ENCODE measurements at regions not wholly inside any gene's neighbourhood (a gene's known extent, or its start where the extent isn't known, plus 50 kb on each side); places are given as distances from the start of the nearest gene placed in this dataset.
"Not testable (repeated sequence)": the region's sequence is repeated elsewhere in the genome, so short reads cannot be mapped to it uniquely, and the experiment has no call there.

DNA sequence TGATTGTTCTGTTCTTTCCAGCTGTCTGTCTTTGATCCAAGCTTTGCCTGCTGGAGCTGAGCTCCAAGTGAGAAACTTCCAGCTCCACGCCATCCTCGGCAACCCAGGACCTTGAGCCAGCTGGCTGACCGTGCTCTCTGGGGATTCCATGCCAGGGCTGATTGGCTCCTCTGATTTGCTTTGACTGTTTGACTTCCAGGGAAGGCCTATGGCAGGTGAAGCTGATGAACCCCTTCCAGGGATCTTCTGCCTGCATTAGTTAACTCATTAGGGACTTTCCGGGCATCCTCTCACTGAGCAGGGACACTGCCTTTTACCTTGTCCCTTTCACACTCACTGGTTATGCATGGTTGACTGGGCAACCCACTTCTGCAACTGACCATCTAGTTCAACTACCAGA is 406.1 kb downstream of the RPS6KC1 start:
- DNase-seq (ENCODE audit: low read depth in 2 of 2, low spot score in 1 of 2): no peak

DNA sequence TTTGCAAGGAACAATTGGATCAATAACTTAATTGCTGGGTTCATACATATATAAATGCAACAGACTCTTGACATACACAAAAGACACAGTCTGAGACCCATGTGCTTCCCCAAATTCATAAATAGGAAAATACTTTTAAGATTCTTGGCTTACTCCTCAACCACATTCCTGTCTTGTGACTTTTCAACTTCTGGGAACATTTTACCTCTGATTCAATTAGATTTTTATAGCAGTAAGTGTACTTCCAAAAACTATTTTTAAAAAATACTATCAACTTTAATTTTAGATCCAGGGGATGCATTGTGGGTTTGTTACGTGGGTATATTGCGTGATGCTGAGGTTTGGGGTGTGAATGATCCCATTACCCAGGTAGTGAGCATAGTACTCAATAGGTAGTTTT is 406.7 kb downstream of the RPS6KC1 start:
- DNase-seq (ENCODE audit: low read depth in 2 of 2, low spot score in 1 of 2): no peak

DNA sequence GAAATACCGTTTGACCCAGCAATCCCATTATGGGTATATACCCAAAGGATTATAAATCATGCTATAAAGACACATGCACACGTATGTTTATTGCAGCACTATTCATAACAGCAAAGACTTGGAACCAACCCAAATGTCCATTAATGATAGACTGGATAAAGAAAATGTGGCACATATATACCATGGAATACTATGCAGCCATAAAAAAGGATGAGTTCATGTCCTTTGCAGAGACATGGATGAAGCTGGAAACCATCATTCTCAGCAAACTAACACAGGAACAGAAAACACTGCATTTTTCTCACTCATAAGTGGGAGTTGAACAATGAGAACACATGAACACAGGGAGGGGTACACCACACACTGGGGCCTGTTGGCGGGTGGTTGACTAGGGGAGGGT is 411.3 kb downstream of the RPS6KC1 start:
- not testable (repeated sequence) for DNase-seq (ENCODE audit: low read depth in 2 of 2, low spot score in 1 of 2)

DNA sequence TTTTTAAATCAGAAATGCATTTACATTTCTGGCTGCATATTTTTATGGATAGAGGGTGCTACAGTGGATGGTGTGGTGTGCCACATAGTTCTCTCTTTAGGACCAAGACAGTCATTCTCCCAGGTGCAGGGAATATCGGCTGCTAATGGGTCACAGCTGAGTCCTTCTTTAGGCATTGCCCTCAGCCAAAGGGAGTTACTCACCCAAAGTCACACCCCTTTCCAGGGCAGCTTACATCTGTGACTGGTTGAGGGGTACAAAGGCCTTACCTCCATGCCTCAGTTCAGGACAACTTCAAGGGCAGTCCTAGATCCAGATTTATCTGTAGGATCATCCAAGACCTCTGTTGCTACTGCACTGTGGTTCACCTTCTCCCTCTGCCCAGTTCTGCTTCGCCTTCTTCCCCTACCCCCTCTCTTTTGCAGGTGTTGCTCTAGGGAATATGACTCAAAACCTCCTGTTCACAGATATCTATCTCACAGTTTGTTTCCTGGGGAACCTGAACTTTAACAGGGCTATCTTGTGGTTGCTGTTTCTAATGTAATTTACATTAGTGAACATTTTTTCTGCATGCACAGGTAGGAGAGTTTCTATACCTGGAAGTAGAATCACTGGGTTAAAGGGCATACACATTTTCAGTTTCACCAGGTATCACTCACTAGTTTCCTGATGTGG is 413.9 kb downstream of the RPS6KC1 start:
- no peak for DNase-seq (ENCODE audit: low read depth in 2 of 2, low spot score in 1 of 2)

DNA sequence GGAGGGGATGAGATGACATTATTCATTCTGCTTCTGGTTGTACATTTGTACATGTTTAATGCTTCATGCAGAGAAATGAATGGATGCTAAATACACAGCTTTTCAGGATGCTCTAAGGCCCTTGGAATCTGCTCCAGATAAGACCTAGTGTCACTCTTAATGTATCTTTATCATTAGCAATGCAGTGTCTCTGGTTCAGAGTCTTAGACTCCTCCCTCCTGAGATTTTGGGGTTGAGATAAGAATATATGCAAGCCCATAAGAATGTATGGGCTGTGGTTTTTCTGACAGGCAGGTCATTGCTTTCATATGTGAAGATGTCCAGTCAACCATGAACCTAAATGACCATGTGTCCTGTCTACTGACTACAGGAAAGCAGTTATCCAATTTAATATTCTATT is 415.5 kb downstream of the RPS6KC1 start:
- no peak for DNase-seq (ENCODE audit: low read depth in 2 of 2, low spot score in 1 of 2)

DNA sequence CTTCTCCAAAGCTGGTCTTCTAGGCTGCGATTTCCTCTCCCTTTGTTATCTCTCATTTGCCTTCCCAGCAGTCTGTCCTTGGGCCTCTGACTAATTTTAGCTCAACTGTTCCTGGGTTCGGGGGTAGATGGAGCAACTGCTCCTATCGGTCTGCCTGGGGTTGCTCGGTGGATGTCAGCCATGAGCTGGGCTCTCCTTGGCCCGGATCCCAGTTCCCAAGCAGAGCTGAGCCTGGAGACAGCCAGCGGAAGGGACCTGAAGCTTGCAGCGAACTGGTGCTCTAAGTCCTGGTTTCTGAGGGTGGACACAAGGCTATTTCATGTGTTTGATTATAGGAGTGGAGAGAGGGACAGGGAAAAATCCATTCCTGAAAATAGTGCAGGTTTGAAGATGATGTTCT is 423.0 kb downstream of the RPS6KC1 start:
- no peak for DNase-seq (ENCODE audit: low read depth in 2 of 2, low spot score in 1 of 2)

DNA sequence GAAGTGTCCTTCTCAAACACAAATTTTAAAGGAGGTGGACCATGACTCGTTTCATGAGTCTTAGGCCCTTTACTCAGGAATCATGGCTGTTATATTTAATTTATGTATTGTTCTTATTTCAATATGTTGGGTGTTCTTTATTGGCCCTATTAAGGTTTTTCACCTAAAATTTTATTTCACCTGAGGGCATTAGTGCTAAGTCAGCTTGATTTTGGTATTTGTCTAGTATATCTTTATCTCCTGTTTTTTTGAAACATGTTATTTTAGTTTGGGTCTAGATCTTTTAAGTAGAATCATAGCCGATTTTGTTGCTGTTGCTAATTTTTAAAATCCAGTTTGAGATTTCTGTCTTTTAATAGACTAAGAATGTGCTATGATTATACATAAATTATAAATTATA is 430.4 kb downstream of the RPS6KC1 start:
- no peak for DNase-seq (ENCODE audit: low read depth in 2 of 2, low spot score in 1 of 2)

DNA sequence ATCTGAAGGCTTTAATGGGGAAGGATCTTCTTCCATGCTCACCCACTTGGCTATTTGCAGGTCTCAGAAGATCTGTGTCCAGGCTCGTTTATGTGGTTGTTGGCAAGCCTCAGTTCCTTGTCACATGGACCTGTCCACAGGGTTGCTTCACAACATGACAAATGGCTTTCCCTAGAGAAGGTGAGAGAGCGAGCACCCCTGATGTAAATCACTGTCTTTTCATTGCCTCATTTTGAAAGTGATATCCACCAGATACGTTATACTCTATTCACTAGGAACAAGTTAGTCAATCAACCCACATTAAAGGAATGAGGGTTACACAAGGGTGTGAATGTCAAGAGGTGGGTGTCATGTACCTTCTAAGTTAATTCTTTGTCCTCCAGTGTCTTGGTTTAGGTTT is 433.3 kb downstream of the RPS6KC1 start:
- no peak for DNase-seq (ENCODE audit: low read depth in 2 of 2, low spot score in 1 of 2)

DNA sequence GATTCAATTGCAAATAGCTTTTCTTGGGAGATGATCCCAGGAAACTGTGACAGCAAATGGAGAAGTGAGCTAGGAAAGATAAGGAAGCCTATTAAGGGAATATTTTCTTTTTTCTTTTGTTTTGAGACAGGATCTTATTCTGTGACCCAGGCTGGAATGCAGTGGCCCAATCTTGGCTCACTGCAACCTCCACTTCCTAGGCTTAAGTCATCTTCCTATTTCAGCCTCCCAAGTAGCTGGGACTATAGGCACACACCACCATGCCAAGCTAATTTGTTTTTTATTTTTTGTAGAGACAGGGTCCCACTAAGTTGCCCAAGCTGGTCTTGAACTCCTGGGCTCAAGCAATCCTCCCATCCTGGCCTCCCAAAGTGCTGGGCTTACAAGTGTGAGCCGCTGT is 433.7 kb downstream of the RPS6KC1 start:
- DNase-seq (ENCODE audit: low read depth in 2 of 2, low spot score in 1 of 2): no peak

DNA sequence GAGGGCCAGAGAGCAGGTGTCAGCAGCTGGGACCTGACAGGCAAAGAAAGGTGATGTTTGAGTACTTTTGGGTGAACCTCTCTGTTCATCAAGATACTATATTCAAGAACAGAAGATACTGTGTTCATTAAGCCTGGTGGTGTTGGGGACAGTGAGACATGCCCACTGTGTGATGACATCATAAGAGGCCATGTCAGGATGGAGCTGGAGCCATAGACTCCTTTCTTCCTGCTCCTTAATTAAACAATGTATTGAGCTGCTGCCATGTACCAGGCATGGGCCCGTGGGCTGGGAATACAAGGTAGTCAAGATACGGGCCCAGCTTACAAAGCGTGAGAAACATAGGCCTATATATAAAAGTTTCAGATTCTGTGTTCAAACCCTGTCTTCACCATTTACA is 435.4 kb downstream of the RPS6KC1 start:
- DNase-seq (ENCODE audit: low read depth in 2 of 2, low spot score in 1 of 2): no peak

DNA sequence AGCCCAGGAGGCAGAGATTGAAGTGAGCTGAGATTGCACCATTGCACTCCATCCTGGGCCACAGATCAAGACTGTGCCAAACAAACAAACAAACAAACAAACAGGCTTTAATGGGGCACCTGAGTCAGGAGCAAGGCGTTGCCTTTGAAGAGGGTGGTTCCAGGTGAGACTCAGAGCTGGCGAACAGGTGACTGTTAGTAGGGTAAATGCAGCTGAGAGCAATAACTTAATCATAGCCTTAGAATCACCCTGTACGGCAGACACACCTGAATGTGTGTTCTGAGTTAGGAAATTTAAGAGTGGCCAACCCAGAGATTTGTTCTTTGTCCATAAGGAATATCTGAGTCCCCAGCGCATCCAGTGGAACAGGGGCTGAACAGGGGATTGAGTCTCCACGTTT is 440.4 kb downstream of the RPS6KC1 start:
- DNase-seq (ENCODE audit: low read depth in 2 of 2, low spot score in 1 of 2): no peak

DNA sequence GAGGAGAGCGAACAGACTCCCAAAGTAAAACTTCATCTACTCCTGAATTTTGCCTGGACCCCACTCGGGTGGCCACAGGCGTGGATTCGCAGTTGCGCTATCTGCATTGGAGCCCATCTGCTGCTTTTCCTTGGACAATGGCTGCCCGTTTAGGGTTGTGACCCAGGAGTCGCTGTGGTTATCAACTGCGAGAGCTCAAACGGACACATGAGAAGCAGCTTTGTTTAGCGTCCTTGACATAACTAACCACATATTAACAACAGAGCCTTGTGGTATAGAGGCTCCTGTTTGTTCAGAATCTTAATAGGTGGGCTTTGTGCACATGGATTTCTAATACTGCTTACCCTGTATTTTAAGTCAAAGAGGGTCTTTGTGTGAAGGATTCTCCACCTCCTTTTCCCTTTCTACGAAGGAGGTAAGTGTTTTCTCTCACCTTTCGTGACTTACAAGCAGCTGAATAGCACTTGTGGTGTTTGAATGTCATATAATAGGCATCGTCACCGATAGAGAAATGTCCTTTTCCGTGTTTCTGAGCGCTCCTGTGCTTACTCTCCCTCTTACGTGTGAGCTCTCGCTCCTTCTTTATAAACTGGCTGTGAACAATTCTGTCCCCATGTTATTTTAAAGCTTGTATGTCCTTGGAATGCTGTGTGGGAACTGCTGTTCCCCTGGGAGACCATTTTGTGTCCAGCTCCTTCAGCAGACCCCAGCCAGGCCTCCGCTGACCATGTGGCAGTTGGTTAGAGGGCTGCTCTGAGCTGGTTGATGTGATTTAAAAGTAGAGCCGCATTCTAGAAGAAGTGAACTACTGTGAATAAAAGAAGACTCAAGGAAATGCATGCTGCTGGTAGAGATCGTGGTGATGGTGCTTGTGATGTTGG is 441.4 kb downstream of the RPS6KC1 start:
- no peak for DNase-seq (ENCODE audit: low read depth in 2 of 2, low spot score in 1 of 2)

DNA sequence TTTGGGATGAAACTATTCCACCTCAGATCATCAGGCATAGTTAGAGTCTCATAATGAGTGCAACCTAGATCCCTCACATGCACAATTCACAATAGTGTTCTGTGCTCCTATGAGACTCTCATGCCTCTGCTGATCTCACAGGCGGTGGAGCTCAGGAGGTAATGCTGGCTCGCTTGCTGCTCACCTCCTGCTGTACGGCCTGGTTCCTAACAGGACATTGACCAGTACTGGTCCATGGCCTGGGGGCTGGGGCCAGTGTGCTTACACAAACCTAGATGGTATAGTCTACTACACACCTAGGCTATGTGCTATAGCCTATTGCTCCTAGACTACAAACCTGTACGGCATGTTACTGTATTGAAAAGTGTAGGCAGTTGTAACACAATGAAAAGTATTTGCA is 448.4 kb downstream of the RPS6KC1 start:
- no peak for DNase-seq (ENCODE audit: low read depth in 2 of 2, low spot score in 1 of 2)

DNA sequence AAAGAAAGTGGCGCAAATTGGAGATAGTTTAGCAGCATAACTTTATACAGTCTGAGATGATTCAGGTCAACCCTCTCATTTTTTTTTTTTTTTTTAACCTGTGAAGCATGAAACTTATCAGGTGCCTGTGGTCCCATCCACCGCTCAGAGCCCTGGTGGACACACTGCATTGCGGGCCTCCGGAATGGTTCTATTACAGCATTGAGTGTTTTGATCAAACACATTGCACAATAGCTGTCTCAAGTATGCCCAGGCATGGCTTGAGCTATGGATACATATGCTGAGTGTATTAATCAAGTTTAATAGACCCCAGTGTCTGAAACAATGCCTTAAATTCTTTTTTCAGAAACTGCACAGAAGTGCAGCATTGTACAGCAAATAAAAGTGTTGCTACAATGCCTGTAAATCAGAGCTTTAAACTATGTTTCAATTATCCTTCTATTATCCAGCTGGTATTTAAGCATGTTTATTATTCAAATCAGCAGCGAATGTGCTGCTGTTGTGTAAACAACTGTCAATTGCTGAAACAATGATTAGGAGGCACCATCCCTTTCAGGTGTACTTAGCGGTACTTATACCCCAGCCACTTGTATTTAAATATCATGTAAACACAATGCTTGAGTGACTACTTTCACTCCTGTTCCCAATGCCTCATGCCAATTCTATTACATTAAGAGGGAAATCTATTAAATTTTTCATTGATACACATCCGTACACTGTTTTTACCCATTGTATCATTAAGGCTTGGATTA is 456.6 kb downstream of the RPS6KC1 start:
- no peak for DNase-seq (ENCODE audit: low read depth in 2 of 2, low spot score in 1 of 2)

DNA sequence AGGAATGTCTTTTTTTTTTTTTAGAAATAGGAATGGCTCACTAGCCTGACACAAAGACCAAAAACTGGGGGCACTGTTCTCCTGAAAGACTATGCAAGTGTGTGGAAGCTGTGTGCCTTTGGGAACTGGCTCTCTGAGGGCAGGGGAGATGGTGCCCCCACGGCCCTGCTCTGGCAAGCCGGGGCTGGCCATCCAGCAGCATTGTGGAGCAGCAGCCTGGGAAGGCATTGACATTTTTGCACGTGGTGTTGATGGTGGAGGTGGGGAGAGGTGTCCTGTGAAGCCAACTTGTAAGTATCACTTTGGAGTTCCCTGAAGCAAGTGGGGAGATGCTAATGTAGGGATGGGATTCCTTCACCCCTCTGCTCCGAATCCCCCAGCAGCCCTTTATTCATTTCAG is 460.1 kb downstream of the RPS6KC1 start:
- no peak for DNase-seq (ENCODE audit: low read depth in 2 of 2, low spot score in 1 of 2)

DNA sequence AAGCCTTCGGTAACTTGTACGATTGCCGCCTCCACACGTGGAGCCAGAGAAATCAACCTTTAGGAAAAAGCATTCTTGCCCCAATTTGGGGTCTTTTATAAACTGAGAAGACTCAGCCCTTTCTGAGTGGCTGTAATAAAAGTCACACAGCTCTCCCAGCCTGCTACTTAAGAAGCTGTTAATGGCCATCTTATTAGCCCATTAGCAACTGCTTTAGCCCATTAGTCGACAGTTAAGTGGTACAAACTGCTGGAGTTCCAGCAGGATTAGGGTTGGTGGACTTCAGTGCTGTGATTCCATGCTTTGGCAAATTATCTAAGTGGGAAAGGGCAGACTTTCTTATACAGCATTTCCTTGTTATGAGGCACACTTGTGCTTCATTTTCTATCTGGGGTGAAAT is 461.3 kb downstream of the RPS6KC1 start:
- no peak for DNase-seq (ENCODE audit: low read depth in 2 of 2, low spot score in 1 of 2)

DNA sequence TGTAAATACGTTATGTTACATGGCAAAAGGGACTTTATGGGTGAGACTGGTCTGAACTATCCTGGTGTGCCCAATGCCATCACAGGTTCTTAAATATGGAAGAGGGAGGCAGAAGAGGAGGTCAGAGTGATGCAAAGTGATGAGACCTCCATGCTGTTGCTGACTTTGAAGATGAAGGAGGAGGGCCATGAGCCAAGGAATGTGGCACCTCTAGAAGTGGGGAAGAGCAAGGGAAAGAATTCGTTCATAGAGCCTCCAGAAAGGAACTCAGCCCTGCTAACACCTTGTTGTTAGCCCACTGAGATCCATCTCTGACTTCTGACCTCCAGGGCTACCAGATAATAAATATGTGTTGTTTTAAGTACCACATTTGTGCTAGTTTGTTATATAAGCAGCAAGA is 462.0 kb downstream of the RPS6KC1 start:
- no peak for DNase-seq (ENCODE audit: low read depth in 2 of 2, low spot score in 1 of 2)

DNA sequence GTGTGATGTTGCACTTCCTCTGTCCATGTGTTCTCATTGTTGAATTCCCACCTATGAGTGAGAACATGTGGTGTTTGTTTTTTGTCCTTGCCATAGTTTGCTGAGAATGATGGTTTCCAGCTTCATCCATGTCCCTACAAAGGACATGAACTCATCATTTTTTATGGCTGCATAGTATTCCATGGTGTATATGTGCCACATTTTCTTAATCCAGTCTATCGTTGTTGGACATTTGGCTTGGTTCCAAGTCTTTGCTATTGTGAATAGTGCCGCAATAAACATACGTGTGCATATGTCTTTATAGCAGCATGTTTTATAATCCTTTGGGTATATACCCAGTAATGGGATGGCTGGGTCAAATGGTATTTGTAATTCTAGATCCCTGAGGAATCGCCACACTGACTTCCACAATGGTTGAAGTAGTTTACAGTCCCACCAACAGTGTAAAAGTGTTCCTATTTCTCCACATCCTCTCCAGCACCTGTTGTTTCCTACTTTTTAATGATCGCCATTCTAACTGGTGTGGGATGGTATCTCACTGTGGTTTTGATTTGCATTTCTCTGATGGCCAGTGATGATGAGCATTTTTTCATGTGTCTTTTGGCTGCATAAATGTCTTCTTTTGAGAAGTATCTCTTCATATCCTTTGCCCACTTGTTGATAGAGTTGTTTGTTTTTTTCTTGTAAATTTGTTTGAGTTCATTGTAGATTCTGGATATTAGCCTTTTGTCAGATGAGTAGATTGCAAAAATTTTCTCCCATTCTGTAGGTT is 463.6 kb downstream of the RPS6KC1 start:
- DNase-seq (ENCODE audit: low read depth in 2 of 2, low spot score in 1 of 2): not testable (repeated sequence)

DNA sequence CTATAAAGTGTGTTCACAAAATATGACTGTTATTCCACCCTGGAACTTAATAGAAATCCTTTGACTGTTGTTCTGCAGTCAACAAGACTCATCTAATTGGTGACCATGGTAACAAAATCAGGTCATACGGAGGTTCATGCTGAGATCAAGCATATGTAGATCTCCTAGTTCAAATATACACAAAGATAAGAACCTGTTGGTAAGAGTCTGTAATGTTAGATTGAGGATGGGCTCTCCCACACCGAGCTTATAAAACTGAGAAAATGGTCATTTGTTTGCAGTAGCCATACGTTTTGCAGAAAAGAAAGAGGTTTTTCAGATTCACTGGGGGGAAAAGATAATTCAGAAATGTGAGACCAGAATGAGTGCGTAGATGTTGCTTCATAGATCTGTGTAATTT is 468.1 kb downstream of the RPS6KC1 start:
- no peak for DNase-seq (ENCODE audit: low read depth in 2 of 2, low spot score in 1 of 2)

DNA sequence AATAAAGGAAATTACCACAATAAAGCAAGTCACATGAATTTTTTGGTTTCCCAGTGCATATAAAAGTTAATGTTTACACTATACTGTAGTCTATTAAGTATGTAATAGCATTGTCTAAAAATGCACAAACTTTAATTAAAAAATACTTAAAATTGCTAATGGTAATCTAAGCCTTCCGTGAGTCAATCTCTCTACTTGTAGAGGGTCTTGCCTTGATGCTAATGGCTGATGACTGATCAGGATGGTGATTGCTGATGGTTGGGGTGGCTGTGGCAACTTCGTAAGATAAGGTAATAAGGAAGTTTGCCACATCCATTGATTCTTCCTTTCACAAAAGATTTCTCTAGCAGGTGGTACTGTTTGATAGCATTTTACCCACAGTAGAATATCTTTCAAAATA is 466.6 kb upstream of the PROX1 start:
- no peak for DNase-seq (ENCODE audit: low read depth in 2 of 2, low spot score in 1 of 2)

DNA sequence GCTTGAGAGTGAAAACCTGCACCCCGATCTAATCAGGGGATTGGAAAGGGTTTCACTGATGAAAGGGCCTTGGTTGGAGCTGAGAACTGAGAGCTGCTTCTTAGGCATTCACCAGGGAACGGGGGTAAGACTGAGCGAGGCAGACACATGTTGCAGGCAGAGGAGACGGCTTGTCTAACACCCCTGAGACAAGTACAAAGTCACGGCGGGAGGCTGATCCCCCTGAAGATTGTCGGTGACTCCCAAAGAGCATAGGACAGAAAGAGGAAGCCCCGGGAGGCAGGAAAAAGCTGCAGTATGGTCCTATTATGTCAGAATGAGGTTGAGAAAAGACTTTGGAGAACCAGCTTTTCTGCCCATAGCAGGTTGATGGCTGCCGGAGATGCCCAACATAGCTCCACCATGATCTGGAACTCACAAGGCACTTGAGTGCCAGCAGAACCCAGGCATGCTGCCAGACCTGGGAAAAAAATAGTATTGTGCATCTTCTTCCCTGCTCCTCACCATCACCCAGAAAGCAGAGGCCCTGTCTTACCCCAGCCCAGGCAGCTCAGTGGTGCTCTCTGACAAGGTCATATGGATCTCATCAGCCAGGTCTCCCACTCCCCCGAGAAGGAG is 463.9 kb upstream of the PROX1 start:
- DNase-seq (ENCODE audit: low read depth in 2 of 2, low spot score in 1 of 2): no peak
